Kidney (tissue), 13 donors: ENCODE measurements at regions not wholly inside any gene's neighbourhood (a gene's known extent, or its start where the extent isn't known, plus 50 kb on each side); places are given as distances from the start of the nearest gene placed in this dataset.

ENCODE experiments used
- DNase-seq, 5 donors: peaks; one replicate each; pipeline ENCODE4 v3.0.0-alpha.2; 2013 to 2020
- FAIRE-seq: peaks from 2 replicates; lab custom pipeline; 2012; peaks lifted over from hg19 to GRCh38; lab: Jason Lieb, UNC
- H3K27ac ChIP-seq, 2 donors: one replicate each; pipeline ENCODE4 v1.7.0; 2013; ENCODE audit warnings: low read depth in 2 of 2, low read length in 2 of 2, inconsistent platforms in 1 of 2
- H3K27me3 ChIP-seq: one replicate; pipeline ENCODE4 v1.7.1; 2013; ENCODE audit warnings: low read length, inconsistent platforms; ENCODE audit not compliant: control insufficient read depth, insufficient read depth
- H3K36me3 ChIP-seq, 3 donors: one replicate each; pipeline versions ENCODE4 v1.7.0 to v1.7.1; 2013; ENCODE audit warnings: low read length in 3 of 3, control low read depth in 1 of 3, inconsistent platforms in 1 of 3; ENCODE audit not compliant: insufficient read depth in 3 of 3, control insufficient read depth in 2 of 3
- H3K4me1 ChIP-seq, 3 donors: one replicate each; pipeline versions ENCODE4 v1.7.0 to v1.7.1; 2013; ENCODE audit warnings: low read length in 3 of 3, inconsistent platforms in 1 of 3, low read depth in 1 of 3; ENCODE audit not compliant: control insufficient read depth in 2 of 3, insufficient read depth in 2 of 3
- H3K4me3 ChIP-seq, 3 donors: one replicate each; pipeline versions ENCODE4 v1.7.0 to v1.8.1; 2013; ENCODE audit warnings: low read length in 3 of 3, control low read depth in 1 of 3, inconsistent platforms in 1 of 3
- H3K9ac ChIP-seq, 3 donors: one replicate each; pipeline versions ENCODE4 v1.7.0 to v1.7.1; 2013; ENCODE audit warnings: low read length in 3 of 3, control low read depth in 1 of 3, inconsistent platforms in 1 of 3
- H3K9me3 ChIP-seq, 3 donors: one replicate each; pipeline versions ENCODE4 v1.7.0 to v1.7.1; 2013; ENCODE audit warnings: low read length in 3 of 3, control low read depth in 1 of 3, inconsistent platforms in 1 of 3; ENCODE audit not compliant: control insufficient read depth in 2 of 3, insufficient read depth in 1 of 3
- intact Hi-C: fragments of 100-400 bp; cut with DNase I; formaldehyde crosslinking; loops from one replicate; pipeline ENCODE4 v1.11.1; 2022
- TF ChIP-seq, protein P1 (sequence below): IDR thresholded peaks from 3 replicates; pipeline ENCODE4 v1.5.1; 2012; ENCODE audit warnings: mild to moderate bottlenecking, moderate library complexity, borderline replicate concordance; ENCODE audit not compliant: insufficient read depth; ENCODE audit errors: extremely low read depth
- donor health status: control.
- donor health status: control.
- donor health status: control.
- donor health status: control.
- donor health status: control.
- donor health status: DM: yes; HTN: yes; CAD: no.
- donor health status: Normal renal cell carcinoma (clear cell type).

DNA sequence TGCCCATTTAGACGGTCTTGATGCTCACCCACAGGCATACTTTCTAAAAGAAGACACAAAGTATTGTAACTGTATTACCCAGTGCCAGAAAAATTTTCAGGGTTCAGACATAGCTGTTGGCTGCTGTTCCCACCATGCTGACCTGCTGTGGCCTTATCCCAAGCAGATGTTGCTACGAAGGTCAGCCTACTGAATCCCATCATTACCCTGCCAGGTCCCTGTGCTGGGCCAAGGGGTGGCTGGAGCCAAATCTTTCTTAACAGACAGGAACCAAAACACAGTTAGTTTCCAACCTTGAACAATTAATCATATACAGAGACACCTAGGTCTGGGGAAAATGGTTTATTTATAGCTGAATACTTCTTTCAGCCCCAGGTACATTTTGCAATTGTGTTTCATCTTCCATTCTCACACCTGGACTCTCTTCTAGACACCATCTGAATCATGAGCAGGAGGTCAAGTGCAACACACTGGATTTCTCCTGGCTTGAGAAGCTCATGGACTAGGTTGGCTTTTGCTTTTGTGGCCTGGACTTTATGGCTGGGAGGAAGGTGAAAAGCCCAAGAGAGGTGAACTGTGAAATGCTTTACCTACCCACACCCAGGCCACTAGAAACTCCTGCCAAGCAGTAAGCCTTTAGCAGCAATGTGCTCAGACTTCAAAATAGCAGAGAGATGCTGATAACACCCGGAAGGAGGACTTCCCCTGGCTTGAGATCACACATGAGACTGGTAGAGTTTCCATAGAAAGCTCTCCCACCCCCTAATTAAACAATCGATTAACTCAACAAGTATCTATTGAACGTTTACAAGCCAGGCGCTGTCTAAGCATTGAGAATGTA is 150.1 kb downstream of the SUDS3 start:
- no peak overlapping the region for H3K9ac ChIP-seq
- no peak overlapping the region for H3K27ac ChIP-seq
- peaks cover 0 to 3% (median 0%) of the 10 kb centered on the region in 3 donors for H3K4me1 ChIP-seq
- TF ChIP-seq, protein P1, sequence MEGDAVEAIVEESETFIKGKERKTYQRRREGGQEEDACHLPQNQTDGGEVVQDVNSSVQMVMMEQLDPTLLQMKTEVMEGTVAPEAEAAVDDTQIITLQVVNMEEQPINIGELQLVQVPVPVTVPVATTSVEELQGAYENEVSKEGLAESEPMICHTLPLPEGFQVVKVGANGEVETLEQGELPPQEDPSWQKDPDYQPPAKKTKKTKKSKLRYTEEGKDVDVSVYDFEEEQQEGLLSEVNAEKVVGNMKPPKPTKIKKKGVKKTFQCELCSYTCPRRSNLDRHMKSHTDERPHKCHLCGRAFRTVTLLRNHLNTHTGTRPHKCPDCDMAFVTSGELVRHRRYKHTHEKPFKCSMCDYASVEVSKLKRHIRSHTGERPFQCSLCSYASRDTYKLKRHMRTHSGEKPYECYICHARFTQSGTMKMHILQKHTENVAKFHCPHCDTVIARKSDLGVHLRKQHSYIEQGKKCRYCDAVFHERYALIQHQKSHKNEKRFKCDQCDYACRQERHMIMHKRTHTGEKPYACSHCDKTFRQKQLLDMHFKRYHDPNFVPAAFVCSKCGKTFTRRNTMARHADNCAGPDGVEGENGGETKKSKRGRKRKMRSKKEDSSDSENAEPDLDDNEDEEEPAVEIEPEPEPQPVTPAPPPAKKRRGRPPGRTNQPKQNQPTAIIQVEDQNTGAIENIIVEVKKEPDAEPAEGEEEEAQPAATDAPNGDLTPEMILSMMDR, result no peak
- intact Hi-C loops, result no loop called here
- DNase-seq (no peak), FAIRE-seq (no peak)
- no peaks in the 10 kb centered on the region for H3K9me3 ChIP-seq
- no peak overlapping the region for H3K4me3 ChIP-seq
- H3K36me3 ChIP-seq, result no peaks in the 10 kb centered on the region
- H3K27me3 ChIP-seq, result no peaks in the 10 kb centered on the region

DNA sequence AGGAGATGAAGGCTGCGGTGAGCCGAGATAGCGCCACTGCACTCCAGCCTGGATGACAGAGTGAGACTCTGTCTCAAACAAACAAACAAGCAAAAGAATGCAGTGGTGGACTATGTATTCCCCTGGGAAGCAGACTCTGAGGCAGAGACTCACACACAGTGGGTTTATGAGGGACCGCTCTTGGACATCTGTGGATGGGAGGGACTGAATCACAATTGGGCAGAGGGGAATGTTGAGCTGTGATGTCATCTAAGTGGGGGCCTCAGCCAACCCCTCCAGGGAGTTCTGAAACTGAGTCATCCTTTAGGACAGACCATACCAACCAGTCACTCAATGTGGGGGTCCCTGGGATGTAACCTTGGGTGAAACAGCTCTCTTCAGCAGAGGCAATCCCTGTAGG is 151.0 kb downstream of the SUDS3 start:
- Histone ChIP-seq H3K27me3 (no peaks in the 10 kb centered on the region), H3K9me3 (no peaks in the 10 kb centered on the region), H3K9ac (no peak overlapping the region), H3K4me3 (no peak overlapping the region), H3K36me3 (no peaks in the 10 kb centered on the region), H3K27ac (no peak overlapping the region), H3K4me1 (peaks cover 0 to 3% (median 0%) of the 10 kb centered on the region in 3 donors)
- intact Hi-C loops, result no loop called here
- FAIRE-seq (no peak), DNase-seq (no peak)
- TF ChIP-seq, protein P1, result no peak

GRCh38 chr12:118528625-118529024 is 152.3 kb downstream of the SUDS3 start:
- Histone ChIP-seq H3K9ac (no peak overlapping the region), H3K27ac (no peak overlapping the region), H3K4me3 (no peak overlapping the region), H3K27me3 (no peaks in the 10 kb centered on the region), H3K9me3 (no peaks in the 10 kb centered on the region), H3K4me1 (peaks cover 0 to 3% (median 0%) of the 10 kb centered on the region in 3 donors), H3K36me3 (no peaks in the 10 kb centered on the region)
- TF ChIP-seq, protein P1, result no peak
- DNase-seq (no peak), FAIRE-seq (no peak)
- intact Hi-C loops, result no loop called here
